Small intestine (tissue), 7 donors: ENCODE measurements at regions not wholly inside any gene's neighbourhood (a gene's known extent, or its start where the extent isn't known, plus 50 kb on each side); places are given as distances from the start of the nearest gene placed in this dataset.

Experiments
- DNase-seq, 2 donors: peaks; one replicate each; pipeline versions ENCODE4 v3.0.0 to v3.0.0-alpha.2; 2013
- FAIRE-seq: peaks from 2 replicates; lab custom pipeline; 2012; peaks lifted over from hg19 to GRCh38; lab: Jason Lieb, UNC
- H3K27ac ChIP-seq, 3 donors: one replicate each; pipeline ENCODE4 v1.5.1; 2013; ENCODE audit warnings: low read length in 2 of 3, mild to moderate bottlenecking in 2 of 3, control low read depth in 1 of 3, inconsistent platforms in 1 of 3, low read depth in 1 of 3, moderate library complexity in 1 of 3
- H3K27me3 ChIP-seq, 3 donors: one replicate each; pipeline ENCODE4 v1.6.1; 2013; ENCODE audit warnings: low read length in 3 of 3, inconsistent platforms in 1 of 3; ENCODE audit not compliant: control insufficient read depth in 3 of 3, insufficient read depth in 3 of 3
- H3K36me3 ChIP-seq, 3 donors: one replicate each; pipeline ENCODE4 v1.6.1; 2013; ENCODE audit warnings: low read length in 3 of 3, inconsistent platforms in 1 of 3, low read depth in 1 of 3, mild to moderate bottlenecking in 1 of 3, moderate library complexity in 1 of 3; ENCODE audit not compliant: control insufficient read depth in 3 of 3, insufficient read depth in 2 of 3
- H3K4me1 ChIP-seq, 3 donors: one replicate each; pipeline ENCODE4 v1.6.1; 2013; ENCODE audit warnings: low read length in 2 of 3, inconsistent platforms in 1 of 3, low read depth in 1 of 3, mild to moderate bottlenecking in 1 of 3, moderate library complexity in 1 of 3; ENCODE audit not compliant: control insufficient read depth in 3 of 3, insufficient read depth in 2 of 3
- H3K4me3 ChIP-seq, 3 donors: one replicate each; pipeline ENCODE4 v1.5.1; 2013; ENCODE audit warnings: low read length in 3 of 3, control low read depth in 1 of 3, inconsistent platforms in 1 of 3, low read depth in 1 of 3, mild to moderate bottlenecking in 1 of 3, moderate library complexity in 1 of 3
- H3K9me3 ChIP-seq, 2 donors: one replicate each; pipeline ENCODE4 v1.6.1; 2013; ENCODE audit warnings: low read depth in 1 of 2, low read length in 1 of 2; ENCODE audit not compliant: control insufficient read depth in 2 of 2, insufficient read depth in 1 of 2
- WGBS, 3 donors: extraction: QIAGEN DNeasy Blood & Tissue Kit; methylation state at CpG; one replicate each; pipeline ENCODE4 v1.1.7; 2013; 5-methylcytosine and 5-hydroxymethylcytosine counted together
- donor health status: healthy with polysubstance abuse.
- donor health status: control.
- donor health status: control.
- donor health status: Bipolar disorder and iron deficiency.
- donor health status: healthy.

DNA sequence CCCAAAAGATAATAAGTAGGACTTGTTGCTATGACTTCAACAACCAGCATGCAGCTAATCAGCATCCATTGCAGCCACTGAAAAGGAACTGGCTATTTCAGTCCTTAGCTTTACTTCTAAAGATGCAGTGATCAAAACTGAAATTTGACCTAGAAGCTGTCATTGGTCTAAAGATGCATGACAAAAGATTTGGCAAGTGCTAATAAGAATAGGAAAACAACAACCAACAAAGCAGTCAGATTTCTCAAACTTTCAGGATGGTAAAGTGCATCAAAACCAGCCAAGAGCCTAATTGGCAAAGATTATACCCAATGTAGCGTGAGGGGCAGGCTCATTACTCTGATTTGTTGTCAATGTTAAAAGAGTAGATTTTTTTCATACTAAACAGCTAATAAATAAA is 77.1 kb upstream of the WDR17 start:
- peaks cover 0 to 5% of the 10 kb centered on the region in 2 donors for H3K9me3 ChIP-seq
- H3K4me1 ChIP-seq, result no peaks in the 10 kb centered on the region
- 45 to 71% (median 70%) methylated on average over 1 of the region's 1 CpG for WGBS, 3 donors
- no peak for DNase-seq
- no peak for FAIRE-seq
- H3K27ac ChIP-seq, result no peak overlapping the region
- H3K4me3 ChIP-seq, result no peak overlapping the region
- H3K36me3 ChIP-seq, result no peaks in the 10 kb centered on the region
- H3K27me3 ChIP-seq, result no peaks in the 10 kb centered on the region

DNA sequence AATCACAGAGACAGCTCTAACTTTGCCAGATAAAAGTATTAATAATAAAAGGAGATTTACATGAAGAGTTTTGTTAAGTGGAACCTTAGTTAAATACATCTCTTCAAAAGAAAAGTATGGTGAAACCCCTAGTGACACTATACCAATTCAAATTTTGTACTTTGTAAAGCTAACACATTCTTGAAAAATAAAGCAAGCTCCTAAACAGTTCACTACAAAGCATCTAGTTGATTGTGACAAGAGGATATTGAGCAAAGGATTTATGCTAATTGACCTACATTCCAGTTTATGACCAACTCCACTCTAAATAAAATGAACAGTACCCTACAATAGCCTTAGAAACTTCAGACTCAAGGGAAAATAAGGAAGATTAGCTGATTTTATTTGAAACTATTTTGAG is 69.4 kb upstream of the WDR17 start:
- Histone ChIP-seq H3K27me3 (peaks cover 0 to 6% (median 5%) of the 10 kb centered on the region in 3 donors), H3K4me1 (no peaks in the 10 kb centered on the region), H3K9me3 (no peaks in the 10 kb centered on the region), H3K27ac (no peak overlapping the region), H3K4me3 (no peak overlapping the region), H3K36me3 (no peaks in the 10 kb centered on the region)
- FAIRE-seq (no peak), DNase-seq (no peak)

GRCh38 chr4:175997291-175997690 is 68.3 kb upstream of the WDR17 start:
- Histone ChIP-seq H3K4me3 (no peak overlapping the region), H3K27ac (no peak overlapping the region), H3K27me3 (peaks cover 0 to 17% (median 13%) of the 10 kb centered on the region in 3 donors), H3K36me3 (no peaks in the 10 kb centered on the region), H3K4me1 (no peaks in the 10 kb centered on the region), H3K9me3 (no peaks in the 10 kb centered on the region)
- WGBS, 3 donors, result 10 to 63% (median 37%) methylated on average over 2 of the region's 2 CpGs
- no peak for FAIRE-seq
- no peak for DNase-seq

GRCh38 chr4:175998782-175999181 is 66.9 kb upstream of the WDR17 start:
- Histone ChIP-seq H3K27ac (no peak overlapping the region), H3K4me1 (no peaks in the 10 kb centered on the region), H3K4me3 (no peak overlapping the region), H3K27me3 (peaks cover 0 to 21% (median 15%) of the 10 kb centered on the region in 3 donors), H3K36me3 (no peaks in the 10 kb centered on the region), H3K9me3 (no peaks in the 10 kb centered on the region)
- FAIRE-seq (no peak), DNase-seq (no peak)

DNA sequence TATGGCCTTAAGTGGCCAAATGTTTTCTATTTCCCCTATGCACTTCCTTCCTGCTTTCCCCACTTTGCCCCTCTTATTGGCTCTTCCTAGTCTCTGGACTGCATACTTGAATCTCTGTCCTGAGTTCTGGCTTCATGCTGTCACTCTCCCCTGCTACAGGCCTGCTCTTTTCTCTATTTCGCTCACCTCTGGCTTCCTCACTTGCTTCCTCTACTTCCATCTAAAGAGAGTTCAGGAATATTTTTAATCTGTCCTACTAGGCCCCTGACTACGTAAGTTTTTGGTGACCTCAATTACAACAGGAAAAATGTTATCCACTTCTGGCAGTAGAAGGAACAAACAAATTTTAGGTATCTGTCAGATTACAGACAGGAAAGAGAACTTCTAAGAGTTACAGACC is 65.7 kb upstream of the WDR17 start:
- no peaks in the 10 kb centered on the region for H3K4me1 ChIP-seq
- peaks cover 0 to 21% (median 15%) of the 10 kb centered on the region in 3 donors for H3K27me3 ChIP-seq
- DNase-seq (no peak), FAIRE-seq (no peak)
- no peak overlapping the region for H3K4me3 ChIP-seq
- WGBS, 3 donors, result 82 to 85% (median 85%) methylated on average over 2 of the region's 2 CpGs
- H3K36me3 ChIP-seq, result no peaks in the 10 kb centered on the region
- H3K9me3 ChIP-seq, result no peaks in the 10 kb centered on the region
- H3K27ac ChIP-seq, result no peak overlapping the region

DNA sequence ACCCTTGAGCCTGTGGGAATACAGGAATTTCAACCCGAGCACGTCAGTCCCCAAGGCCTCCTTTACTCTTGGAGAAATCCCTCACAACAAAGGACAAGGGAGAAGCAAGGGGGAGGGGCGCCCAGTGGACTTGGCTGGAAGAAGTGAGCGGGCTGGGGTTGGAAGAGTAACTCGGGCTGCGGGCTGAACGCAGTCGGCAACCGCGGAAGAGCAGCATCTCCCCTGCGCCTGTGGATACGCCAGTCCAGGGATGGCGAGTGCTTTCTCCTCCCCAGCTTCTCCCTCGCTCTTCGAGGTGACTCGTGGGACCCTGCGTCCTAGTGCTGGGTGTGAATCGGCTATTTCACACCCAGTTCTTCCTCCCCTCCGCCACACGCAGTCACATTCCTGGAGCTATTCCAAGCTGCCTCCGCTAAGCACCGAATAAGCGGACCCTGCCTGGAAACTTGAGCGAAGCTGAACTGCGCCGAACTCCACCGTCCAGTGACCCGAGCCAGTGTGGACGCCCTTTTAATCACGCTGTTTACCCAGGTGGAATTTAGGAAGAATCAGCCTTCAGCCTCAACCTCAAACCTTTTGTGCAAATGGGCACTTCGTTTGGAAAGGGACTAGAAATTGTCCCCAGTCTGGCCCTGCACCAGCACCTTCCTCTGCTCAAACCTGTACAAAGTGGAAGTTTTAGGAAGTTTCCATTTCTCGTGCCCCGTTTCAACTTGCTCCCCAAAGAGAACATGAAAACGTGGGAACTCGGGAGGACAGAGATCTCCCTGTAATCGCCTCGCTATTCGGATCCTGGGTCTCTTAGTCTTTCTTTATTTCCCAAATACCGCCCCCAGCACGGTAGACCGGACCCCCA is 64.3 kb upstream of the WDR17 start:
- FAIRE-seq, result no peak
- H3K4me1 ChIP-seq, result no peaks in the 10 kb centered on the region
- peak overlapping the region in 2 of 3 donors; percentile 13 to 37 for H3K4me3 ChIP-seq
- no peaks in the 10 kb centered on the region for H3K36me3 ChIP-seq
- peak; percentile 1 to 14 for DNase-seq
- H3K27me3 ChIP-seq, result peaks cover 0 to 21% (median 15%) of the 10 kb centered on the region in 3 donors
- 3 to 5% (median 5%) methylated on average over 41 of the region's 41 CpGs for WGBS, 3 donors
- H3K9me3 ChIP-seq, result no peaks in the 10 kb centered on the region
- peak overlapping the region in 1 of 3 donors; percentile 28 for H3K27ac ChIP-seq

GRCh38 chr4:176002007-176002613 is 63.5 kb upstream of the WDR17 start:
- FAIRE-seq, result no peak
- H3K4me3 ChIP-seq, result peak overlapping the region; percentile 13 to 37 (median 30)

GRCh38 chr4:176005766-176006165 is 59.9 kb upstream of the WDR17 start:
- FAIRE-seq, result no peak
- 55 to 60% (median 56%) methylated on average over 3 of the region's 3 CpGs for WGBS, 3 donors
- Histone ChIP-seq H3K4me1 (no peaks in the 10 kb centered on the region), H3K36me3 (no peaks in the 10 kb centered on the region), H3K9me3 (no peaks in the 10 kb centered on the region), H3K4me3 (no peak overlapping the region), H3K27me3 (peaks cover 0 to 20% (median 13%) of the 10 kb centered on the region in 3 donors), H3K27ac (no peak overlapping the region)
- DNase-seq, result no peak

More at GRCh38 chr4:176002007-176002613, 63.5 kb upstream of the WDR17 start:
- Histone ChIP-seq H3K9me3 (no peaks in the 10 kb centered on the region), H3K4me1 (no peaks in the 10 kb centered on the region), H3K36me3 (no peaks in the 10 kb centered on the region), H3K27ac (no peak overlapping the region), H3K27me3 (peaks cover 0 to 21% (median 15%) of the 10 kb centered on the region in 3 donors)
- 0 to 1% (median 1%) methylated on average over 40 to 44 of the region's 44 CpGs for WGBS, 3 donors
- DNase-seq, result peak in 1 of 2 donors; percentile 15
